BJ (cell line): ENCODE measurements at regions not wholly inside any gene's neighbourhood (a gene's known extent, or its start where the extent isn't known, plus 50 kb on each side); places are given as distances from the start of the nearest gene placed in this dataset.

Experiments
- CTCF ChIA-PET: fragments of 350-600 bp; formaldehyde crosslinking; extraction: SDS; loops from one replicate; lab custom pipeline; 2021; ENCODE audit warnings: antibody characterized with exemption, inconsistent platforms; lab: Yijun Ruan, JAX
- POLR2A ChIA-PET: fragments of 300-600 bp; sonication (Branson Sonifier 250); formaldehyde crosslinking; extraction: SDS; loops from one replicate; lab custom pipeline; 2021; ENCODE audit warnings: antibody characterized with exemption; lab: Charles Lee
- DNase-seq: peaks from one replicate; pipeline ENCODE4 v3.0.0-alpha.2; 2011; ENCODE audit warnings: low read depth
- H3K27me3 ChIP-seq: 2 replicates; pipeline ENCODE4 v1.6.0; 2011; ENCODE audit warnings: low read length; ENCODE audit not compliant: control insufficient read depth, insufficient read depth
- H3K36me3 ChIP-seq: 2 replicates; pipeline ENCODE4 v1.5.1; 2011; ENCODE audit warnings: low read length; ENCODE audit not compliant: control insufficient read depth, insufficient read depth
- H3K4me3 ChIP-seq: 2 replicates; pipeline ENCODE4 v1.5.1; 2011; ENCODE audit warnings: low read depth, mild to moderate bottlenecking, control low read depth, low read length
- CTCF ChIP-seq: IDR thresholded peaks from 2 replicates; pipeline ENCODE4 v1.5.1; 2011; ENCODE audit warnings: low read depth, mild to moderate bottlenecking, control low read depth, inconsistent platforms, low read length, moderate library complexity; ENCODE audit not compliant: insufficient read depth

GRCh38 chr5:4099386-4099785, 503.8 kb downstream of the IRX1 start:
- TF ChIP-seq CTCF, result no peak
- ChIA-PET POLR2A (no interaction called here), CTCF (no interaction called here)
- DNase-seq, result no peak
- H3K27me3 ChIP-seq, result no peaks in the 10 kb centered on the region
- H3K4me3 ChIP-seq, result no peak overlapping the region
- H3K36me3 ChIP-seq, result no peaks in the 10 kb centered on the region

GRCh38 chr5:4100739-4101138, 505.1 kb downstream of the IRX1 start:
- CTCF ChIA-PET, result no interaction called here
- POLR2A ChIA-PET, result no interaction called here
- DNase-seq, result no peak
- Histone ChIP-seq H3K4me3 (no peak overlapping the region), H3K36me3 (no peaks in the 10 kb centered on the region), H3K27me3 (no peaks in the 10 kb centered on the region)
- no peak for TF ChIP-seq CTCF

- no peak for TF ChIP-seq CTCF
- no peak for DNase-seq
- no peaks in the 10 kb centered on the region for H3K27me3 ChIP-seq
- no peaks in the 10 kb centered on the region for H3K36me3 ChIP-seq
- ChIA-PET CTCF (no interaction called here), POLR2A (no interaction called here)
- H3K4me3 ChIP-seq, result no peak overlapping the region
Observed at GRCh38 chr5:4101189-4101588, 505.6 kb downstream of the IRX1 start.

GRCh38 chr5:4104831-4105597, 509.4 kb downstream of the IRX1 start:
- no peak for DNase-seq
- H3K27me3 ChIP-seq, result no peaks in the 10 kb centered on the region
- no peaks in the 10 kb centered on the region for H3K36me3 ChIP-seq
- no peak for TF ChIP-seq CTCF
- ChIA-PET POLR2A (no interaction called here), CTCF (no interaction called here)
- no peak overlapping the region for H3K4me3 ChIP-seq

- no peak for TF ChIP-seq CTCF
- no peaks in the 10 kb centered on the region for H3K36me3 ChIP-seq
- no peaks in the 10 kb centered on the region for H3K27me3 ChIP-seq
- CTCF ChIA-PET, result no interaction called here
- POLR2A ChIA-PET, result no interaction called here
- no peak overlapping the region for H3K4me3 ChIP-seq
- DNase-seq, result no peak
Observed at GRCh38 chr5:4108690-4109089, 513.1 kb downstream of the IRX1 start.
